ENCODE measurements at regions not wholly inside any gene's neighbourhood (a gene's known extent, or its start where the extent isn't known, plus 50 kb on each side); places are given as distances from the start of the nearest gene placed in this dataset.

DNA sequence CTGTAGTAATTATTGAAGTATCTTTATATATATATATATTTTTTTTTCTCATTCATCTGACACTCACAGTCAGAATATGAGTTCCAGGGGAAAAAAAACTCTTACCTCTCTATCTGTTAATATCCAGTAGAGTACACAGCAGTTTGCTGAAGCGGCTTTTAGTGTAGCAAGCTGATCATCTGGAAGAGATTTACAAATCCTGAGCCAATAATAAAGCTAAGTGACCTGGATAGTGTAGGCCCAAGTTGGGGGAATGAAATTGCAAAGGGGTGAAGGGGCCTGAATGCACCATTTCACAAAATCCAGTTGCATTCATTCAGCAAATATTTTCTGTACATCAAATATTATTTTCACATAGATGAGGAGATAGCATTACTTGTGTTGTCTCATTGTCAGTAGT, 234.6 kb upstream of the FLRT2 start:
- DNase-seq: no peak

DNA sequence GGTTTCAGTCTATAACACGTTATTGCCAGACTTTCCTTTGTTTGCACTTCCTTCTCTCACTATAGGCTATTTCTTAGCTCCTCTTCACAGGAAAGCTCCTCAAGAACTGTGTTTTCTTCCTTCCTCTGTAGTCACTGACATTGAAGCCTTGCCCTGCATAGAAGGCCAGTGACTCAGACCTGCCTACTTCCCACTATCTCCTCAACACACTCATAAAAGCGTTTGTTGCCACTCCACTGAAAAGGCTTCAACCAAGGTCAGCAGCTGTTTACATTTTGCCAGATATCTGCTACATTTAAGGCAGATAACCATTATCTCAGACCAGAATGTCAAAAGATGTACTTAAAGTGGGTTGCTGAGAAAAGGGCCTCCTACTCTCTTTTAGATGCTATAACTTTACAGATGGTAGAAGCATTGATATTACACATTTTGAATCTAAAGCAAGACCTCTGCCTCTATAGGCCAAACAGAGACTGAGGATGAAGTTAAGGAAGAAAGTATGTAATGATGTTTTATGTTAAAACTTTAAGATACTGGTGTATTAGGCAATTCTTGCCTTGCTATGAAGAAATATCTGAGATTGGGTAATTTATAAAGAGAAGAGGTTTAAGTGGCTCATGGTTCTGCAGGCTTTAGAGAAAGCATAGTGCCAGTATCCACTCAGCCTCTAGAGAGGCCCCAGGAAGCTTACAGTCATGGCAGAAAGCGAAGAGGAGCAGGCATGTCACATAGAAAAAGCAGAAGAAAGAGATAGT, 233.3 kb upstream of the FLRT2 start:
- DNase-seq: peak in 1 of 2 experiments; percentile 15

DNA sequence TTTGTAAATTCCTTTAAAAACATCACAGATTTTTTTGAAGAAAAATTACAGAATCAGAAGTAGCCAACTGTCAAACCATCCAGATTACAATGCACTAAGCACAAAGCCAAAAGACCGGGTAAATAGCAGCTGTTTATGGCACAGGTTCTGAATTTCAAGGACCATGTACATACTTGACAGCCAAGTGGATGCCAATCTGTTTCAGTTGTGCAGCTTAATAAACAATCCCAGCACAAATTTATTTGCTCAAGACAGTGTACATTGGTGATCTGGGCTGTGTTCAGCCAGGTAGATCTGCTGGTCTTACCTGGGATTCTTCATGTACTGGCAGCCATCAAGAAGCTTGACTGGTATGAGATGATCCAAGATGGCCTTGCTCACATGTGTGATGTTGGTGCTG, 229.8 kb upstream of the FLRT2 start:
- no peak for DNase-seq

DNA sequence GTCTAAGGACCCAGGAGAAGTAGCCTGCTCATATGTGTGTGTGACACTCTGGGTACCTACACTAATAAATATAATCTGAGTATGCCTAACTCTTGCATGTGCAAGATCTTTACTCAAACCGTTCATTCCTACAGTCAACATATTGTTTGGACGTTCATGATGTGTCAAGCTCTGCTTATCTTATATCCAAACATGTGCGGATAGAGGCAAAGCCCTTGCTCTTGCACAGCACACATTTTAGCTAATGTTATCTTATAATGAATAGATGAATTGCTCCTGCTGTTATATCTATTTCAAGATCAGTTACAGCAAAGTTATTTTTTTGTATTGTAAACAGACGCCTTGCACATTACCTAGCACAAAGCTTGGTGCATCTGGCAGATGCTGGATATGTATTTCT, 228.4 kb upstream of the FLRT2 start:
- no peak for DNase-seq

DNA sequence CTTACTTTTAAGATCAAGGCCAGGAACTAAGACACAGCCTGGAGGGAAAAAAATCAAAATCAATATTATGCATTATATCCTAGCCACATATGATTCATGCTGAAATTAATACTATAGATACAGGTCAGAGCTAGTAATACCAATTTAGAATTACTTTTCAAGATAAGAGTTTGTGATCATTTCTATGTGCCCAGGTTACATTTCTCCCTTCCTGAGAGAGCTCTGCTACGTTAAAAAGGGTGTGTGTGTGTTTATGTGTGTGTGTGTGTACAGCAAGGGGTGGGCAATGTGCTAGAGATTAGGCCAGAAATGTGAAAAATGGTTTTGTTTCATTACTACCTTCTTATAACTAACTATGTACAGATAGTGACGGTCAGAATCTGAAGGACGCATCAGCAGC, 223.9 kb upstream of the FLRT2 start:
- DNase-seq: no peak

DNA sequence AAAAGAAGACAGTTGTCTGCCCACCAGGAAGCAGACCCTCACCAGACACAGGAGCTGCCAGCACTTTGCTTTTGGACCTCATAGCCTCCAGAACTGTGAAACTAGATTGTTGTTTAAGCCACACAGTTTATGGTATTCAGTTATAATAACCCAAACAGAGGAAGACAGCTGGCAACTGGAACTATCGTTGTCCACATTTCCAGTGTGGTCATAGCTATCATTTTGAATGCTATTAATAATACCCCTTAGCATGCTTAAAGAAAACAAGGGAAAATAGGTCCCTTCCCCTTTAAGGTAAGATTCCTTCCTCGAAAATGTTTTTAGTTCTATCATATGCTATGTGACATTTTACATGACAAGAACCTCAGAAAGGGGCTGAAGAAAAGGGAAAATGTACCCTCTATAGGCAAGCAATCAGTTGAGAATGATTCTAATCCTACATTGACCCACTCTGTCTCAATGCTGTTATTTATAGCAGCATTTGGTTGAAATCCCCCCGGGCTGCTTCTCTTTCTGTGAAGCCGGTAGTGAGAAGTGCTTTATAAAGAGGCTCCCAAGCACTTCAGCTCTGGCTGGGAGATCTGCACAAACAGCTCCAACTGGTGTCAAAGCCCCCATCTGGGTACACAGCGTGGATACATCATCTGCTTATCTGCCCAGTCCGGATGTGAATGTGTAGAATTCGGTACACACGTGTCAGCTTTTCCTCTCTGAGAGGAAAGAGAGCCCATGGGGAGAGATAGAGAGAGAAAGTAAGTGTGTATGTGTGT, 221.2 kb upstream of the FLRT2 start:
- no peak for DNase-seq

DNA sequence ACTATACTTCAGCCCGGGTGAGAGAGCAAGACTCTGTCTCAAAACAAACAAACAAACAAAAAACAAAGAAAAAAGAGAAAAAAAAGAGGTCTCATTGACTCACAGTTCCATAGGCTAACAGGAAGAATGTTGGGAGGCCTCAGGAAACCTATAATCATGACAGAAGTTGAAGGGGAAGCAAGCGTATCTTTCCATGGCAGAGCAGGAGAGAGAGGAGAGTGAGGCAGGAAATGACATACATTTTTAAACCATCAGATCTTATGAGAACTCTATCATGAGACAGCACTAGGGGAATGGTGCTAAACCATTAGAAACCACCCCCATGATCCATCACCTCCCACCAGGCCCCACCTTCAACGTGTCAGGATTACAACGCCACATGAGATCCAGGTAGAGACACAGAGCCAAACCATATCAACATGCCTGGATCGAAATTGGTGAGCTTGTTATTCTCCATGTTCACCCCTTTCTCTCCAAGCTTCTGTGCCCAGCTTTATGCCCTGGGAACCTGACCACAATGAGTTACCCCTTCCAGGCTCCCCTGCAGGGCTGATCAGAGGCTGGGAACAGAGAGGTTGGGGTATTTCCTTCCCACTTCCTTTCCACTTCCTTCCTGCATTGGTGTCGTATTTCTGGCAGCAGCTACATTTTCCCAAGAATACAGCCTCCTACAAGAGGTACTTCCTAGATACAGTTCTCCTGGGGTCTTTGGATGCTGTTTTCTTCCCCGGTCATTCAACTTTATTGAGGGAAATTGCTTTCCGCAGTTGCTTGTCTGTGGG, 219.3 kb upstream of the FLRT2 start:
- DNase-seq: no peak

DNA sequence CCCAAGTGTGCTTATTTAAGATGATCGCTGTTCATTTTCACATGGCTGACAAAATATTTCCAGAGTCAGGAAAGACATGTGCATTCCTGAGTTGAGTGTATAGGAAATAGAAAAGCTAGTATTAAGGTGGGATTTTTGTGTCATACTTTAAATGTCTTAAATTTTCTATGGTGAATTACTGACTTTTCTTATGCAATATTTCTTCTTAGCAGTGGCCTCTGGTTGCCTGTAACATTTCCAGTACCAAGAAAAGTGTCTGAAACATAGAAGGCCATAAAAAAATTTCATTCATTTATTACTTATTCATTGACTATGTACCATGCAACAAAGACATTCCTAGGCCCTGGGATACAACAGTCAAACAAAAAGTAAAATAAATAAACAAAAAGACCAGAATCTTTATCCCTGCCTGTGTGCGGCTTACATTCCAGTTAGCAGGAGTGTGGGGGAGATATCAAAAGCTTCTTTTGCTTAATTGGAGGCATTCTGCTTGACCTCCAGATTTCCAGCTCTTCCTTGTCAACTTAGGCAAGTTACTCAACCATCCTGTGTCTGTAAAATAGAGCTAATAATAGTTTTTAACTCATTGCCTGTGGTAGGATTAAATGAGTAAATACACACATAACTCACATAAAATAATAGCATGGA, 216.3 kb upstream of the FLRT2 start:
- no peak for DNase-seq

DNA sequence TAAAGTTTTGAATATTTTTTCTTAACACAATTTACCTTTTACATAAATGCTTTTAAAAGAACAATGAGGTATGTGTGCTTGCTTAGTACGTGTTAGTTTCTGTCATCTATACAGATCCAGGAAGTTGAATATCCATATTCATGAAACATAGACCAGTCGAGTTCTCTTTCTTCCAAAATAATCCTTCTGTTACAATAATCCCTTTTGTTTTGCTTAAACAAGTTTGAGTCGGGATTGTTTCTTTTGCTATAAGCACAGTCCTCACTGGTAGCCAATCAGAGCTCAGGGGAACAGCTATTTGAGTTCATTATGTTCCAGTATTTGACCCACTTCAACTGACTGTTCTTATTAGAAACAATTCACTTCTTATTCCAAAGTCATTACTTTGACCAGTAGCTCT, 214.7 kb upstream of the FLRT2 start:
- no peak for DNase-seq

DNA sequence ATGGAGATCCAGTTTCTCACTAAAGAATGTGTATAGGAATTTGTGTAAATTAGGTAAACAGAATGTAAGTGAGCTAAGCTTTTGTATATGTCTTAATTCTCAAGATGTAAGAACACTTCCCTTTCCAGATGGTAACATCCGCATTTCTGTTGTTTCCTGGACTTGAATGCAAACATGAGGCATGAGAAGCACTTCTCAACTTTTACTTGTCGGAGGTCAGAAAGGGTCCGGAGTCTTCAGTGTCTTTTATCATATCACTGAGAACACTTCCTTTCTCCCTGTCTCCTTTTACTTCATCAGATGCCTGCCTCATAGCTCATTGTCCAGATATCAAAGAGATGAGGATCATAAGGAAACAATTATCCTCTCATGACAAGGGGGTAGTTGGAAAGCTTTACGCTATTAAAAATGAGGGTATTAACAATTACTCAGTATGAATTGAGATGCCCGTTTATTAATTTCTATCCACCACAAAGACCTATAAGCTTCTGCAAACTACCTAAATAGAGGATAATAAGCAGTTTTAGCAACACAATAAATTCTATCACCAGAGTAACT, 214.1 kb upstream of the FLRT2 start:
- no peak for DNase-seq

DNA sequence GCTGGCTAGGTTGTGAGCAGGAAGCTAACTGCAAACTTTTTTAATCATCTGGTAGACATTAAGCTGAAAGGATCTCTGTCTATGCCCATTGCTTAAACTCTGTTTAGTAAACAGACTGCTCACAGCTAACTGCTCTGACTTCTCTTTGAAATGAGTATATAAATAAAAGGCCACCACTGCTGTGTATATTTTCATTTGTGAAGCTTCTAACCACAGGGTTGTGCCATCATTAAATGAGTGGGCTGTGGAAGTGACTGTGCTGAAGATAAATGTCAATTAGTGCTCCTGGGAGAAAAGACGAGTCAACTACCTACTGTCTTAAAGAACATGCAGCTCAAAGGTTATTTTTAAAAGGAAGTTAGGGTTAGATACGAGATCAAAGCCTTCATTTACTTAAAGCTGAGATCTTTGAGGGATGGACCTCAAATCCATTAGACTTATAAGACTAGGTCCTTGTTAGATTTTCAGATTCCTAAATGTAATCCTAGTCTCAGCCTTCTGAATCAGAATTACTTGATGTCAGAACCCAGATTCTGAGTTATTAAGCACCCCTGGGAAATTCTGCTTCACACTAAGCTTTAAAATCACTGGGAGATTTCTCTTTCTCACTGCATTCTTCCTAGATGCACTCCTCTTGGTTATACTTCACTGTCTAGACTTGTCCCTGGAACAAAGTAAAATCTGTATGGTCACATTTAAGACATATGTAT, 213.1 kb upstream of the FLRT2 start:
- no peak for DNase-seq

DNA sequence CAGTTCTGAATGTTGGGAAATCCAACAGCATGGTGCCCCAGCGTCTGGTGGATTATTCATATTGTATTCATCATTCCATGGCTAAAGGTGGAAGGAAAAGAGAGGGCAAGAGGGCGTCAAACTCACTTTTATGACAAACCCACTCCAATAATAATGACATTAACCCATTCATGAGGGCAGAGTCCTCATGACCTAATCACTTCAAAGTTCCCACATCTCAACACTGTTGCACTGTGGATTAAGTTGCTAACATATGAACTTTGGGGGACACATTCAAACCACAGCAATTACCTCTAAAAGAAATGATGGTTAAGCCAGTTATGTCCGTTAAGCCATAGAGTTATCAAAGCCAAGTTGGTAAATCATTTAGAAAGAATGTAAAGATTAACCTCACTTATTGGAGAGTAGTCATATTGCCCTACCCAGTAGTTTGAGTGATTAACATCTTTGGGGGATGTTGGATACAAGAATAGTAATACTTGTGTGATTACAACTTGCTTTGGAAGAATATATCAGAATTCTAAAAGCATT, 212.4 kb upstream of the FLRT2 start:
- no peak for DNase-seq

DNA sequence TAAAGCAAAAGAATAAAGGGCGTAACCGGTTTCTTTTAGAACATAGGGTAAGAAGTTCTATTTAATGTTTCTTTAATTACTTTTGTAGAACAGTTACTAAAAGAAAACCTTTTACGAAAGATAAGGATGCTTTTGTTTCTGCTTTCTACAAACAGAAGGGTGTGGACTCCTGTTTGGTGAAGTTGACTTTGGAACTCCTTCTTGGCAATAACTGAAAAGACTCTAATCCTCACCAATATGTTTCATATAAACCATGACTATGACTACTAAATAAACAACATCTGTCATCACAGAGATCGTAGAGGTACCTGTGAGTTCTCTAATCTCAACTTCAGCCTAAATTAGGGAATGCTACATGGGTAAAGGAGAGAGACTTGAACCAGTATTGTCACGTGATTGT, 210.8 kb upstream of the FLRT2 start:
- no peak for DNase-seq

DNA sequence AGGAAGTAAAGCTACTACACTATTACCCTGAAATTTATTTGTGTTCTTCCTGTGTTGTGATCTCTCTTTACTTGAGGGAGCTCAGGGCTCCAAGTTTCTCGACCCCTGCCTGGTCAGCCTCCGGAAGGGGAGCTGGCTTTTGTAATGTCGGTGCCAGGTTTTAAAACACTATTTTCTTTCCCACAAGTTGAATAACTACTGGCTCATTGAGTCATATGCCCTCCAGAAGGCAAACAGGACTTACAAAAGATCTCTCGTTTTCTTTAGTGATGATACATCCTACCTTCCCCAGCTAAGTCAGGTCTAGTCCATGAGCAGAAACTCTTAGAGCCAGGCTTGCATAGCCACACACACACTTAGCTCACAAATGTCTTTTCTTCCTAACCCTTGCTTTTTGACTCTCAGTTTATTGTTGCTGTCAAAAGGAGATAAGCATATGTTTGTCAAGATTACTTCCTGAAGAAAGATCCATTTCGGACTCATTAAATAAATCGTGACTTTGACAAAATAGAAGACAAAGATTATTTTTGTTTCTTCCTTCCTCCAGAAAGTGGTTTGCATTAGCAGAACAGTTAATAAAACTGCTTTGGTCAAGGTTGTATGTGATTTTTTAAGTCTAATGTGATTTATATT, 209.8 kb upstream of the FLRT2 start:
- DNase-seq: no peak

DNA sequence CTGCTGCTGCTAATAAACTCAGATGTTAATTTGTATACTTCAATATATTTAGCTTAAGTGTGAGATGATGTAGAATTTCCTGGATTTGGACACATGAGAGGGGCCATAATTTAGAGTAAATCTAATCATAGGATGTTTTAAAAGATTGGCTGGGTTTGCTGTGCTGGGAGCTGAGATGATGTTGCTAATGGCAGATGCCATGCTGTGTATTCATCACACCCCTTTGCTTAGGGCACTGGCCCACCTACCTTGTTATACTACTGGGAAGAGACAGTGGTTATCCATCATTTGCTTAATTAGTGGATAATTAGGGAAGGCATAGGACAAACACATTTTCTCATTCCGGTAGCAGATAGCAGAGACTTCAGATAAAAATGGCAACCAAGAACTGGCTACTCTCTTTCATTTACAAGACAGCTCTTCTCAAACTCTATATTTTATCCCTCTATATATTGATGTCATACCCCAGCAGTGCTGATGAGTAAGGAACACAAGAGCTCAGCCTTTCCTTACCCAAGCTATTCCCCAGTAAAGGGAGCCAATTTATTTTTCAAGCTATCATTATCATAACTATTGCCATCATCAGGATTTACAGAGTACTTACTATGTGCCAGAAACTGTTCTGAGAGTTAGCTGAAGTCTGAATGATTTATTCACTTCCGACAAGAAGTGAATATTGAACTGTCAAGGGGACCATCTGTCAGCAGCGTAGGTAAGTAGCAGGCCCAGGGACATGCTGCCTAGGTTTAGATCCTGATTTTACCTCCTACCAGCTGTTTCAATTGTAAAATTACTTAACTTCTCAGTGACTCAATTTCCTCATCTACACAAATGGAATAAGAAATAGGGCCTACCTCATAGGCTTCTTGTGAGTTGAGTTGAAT, 204.6 kb upstream of the FLRT2 start:
- DNase-seq: no peak

DNA sequence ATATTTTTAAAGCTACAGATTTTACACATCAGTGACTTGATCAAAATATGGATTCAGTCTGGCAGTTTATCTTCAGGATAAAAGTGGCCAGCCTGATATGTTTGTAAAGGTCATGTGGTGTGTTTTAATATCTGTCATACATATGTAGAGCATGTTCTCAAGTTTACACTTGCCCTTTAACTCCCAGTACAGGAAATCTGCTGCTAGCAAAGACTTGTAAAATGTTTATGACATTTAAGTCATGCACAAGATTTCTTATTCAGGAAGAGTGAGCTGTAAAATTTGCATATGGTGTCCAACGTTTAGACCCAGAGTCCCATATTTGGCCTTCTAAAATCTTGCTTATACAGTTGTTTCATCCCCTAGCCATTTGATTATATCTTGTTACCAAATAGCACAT, 197.5 kb upstream of the FLRT2 start:
- DNase-seq: no peak

DNA sequence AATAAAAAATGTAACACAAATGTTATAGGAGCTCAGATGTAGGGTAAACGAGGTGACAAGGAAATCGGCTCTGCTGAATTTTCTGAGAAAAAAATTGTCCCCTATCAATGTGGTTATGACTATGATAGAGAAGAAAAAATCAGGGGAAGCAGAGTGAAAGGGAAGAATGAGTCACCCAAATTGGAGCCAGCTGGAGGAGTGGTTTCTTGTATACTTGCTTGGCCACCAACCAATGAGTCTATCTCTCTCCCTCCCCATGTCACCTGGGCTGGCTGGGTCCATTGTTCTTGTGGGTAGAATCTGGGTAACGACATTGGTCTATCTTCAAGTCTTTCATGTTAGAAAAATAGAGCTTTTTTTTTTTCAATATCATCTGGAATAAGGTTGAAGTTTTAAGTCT, 196.6 kb upstream of the FLRT2 start:
- DNase-seq: no peak

DNA sequence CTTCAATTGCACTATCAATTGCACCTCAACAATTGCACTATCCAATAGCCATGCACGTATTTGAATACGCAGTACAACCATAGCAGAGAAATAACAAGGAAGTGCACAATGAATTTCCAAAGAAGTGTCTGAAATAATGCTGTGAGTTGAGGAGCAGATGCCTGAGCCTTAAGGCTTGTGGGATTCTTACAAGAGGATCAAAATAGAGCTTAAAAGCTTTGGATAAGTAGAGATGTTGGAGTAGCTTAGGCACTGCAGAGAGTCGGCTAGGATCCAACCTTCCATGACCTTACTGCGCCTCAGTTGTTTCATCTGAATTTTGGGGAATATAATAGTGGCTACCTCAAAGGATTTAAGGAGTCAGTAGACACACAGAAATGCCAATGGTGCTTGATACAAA, 196.1 kb upstream of the FLRT2 start:
- DNase-seq: no peak

DNA sequence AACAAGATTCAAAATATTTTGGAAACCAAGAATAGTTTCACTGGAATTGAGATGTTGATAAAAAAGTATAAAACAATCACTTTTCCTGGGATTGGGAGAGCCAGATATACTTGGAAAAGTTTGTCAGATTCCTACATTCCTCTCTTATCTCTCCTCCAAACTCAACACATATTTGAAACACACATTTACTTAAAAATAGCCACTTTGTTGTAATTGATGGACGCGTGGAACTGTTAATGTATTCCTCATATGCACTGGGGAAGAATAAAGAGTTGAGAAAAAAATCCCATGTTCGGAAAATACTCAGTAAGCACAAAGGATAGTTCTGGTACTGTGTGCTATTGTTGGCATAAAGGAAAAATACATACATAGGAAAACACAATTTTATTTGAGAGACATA, 195.6 kb upstream of the FLRT2 start:
- no peak for DNase-seq

DNA sequence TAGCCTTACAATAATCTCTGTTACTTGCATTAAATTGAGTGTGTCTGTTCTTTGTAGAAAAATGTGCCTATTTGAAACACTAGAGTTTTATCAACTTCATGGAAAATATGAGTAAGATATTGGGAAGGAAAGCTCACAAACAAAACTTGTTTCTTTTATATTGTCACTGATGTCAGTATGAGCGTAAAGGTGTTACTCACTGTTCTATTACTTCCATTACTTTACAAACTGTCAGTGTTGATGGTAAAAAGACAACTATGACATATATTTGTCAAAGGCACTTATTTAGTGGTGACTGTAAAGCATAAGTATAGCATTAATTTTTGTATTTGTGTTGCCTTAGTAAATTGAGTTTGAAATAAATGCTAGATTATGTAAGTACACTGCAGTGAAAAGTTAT, 193.7 kb upstream of the FLRT2 start:
- no peak for DNase-seq

DNA sequence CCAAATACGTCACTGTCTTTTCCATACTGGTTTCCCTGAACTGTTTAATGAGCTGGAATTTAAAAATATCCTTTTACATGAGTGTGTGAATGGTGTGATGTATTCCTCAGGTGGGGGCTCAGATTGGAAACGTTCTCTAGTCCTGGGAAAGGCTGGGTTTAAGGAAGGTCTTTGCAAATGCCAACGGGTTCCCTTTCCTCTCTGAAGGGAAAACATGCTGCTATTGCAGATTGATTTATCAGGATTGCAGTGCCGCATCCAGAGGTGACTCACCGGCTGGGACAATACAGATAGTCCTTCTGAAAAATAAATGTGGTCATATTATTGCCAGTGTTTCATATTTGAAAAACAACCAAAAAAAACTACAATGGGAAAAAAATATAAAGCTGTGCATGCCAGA, 193.1 kb upstream of the FLRT2 start:
- no peak for DNase-seq

All from SW 1271 (cell line).